ENCODE measurements at regions not wholly inside any gene's neighbourhood (a gene's known extent, or its start where the extent isn't known, plus 50 kb on each side); places are given as distances from the start of the nearest gene placed in this dataset.

DNA sequence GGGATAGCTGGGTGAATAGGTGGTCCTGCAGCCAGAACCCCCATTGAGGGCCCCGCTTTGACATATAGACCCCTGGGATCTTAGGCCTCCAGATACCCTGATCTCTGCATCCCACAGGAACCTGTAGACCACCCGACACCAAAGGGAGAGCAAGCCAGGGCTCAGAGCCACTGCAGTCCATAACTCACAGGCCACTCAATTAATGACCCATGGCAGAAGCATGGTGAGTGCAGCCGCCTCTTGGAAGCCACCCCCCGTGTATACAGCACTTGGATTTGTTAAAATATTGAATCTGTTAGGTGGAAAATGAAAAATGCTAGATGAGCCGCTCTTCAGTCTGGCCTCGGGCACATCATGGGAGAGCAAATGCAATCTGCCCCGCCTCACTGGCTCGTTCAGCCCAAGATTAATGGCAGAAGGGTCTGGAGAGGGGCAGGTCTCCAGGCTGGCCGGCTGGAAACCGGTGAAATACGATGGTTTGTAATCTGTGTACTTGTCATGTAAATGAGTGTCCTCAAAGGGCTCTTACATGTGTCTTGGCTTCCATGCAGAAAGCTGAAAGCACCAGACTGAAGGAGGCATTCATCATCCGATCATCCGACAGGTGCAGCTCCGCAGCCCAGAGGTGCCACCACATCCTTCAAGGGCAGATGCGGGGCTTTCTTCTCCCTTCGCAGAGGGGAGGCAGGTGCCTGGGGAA is 111.3 kb downstream of the OLFM1 start:
- Histone ChIP-seq H3K9me3 (ENCODE audit: low read length) (no peaks in the 10 kb centered on the region), H3K4me3 (ENCODE audit: low read length) (no peak overlapping the region), H3F3A (ENCODE audit: insufficient read depth, low read length, poor library complexity, severe bottlenecking) (no peaks in the 10 kb centered on the region)

DNA sequence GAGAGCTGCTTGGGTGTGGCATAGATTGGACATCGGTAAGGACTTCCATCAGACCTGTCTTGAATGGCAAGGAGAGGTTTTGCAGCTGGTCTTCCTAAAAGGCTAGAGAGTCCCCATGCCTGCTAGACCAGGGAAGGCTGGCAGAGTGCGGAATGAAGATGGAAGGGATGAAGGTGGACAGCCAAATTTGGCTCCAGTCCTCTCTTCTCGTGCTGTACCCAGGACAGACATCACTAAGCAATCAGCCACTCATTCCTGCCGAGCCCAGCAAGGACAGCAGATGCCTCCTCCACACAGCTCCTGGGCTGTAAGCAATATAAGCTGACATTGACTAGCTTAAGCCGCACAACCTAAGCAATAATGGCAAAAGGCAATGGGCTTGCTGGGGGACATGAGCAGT is 112.0 kb downstream of the OLFM1 start:
- no peak overlapping the region for H2AFZ ChIP-seq (ENCODE audit: low read depth, low read length)
- no peak overlapping the region for H3K4me3 ChIP-seq (ENCODE audit: low read length)
- H3K9me3 ChIP-seq (ENCODE audit: low read length), result no peaks in the 10 kb centered on the region
- no peaks in the 10 kb centered on the region for H3K79me2 ChIP-seq (replicated peaks; ENCODE audit: insufficient read depth, low read length)
- H4K20me1 ChIP-seq (ENCODE audit: insufficient read depth), result no peaks in the 10 kb centered on the region
- TF ChIP-seq EP300 (conservative IDR thresholded peaks at IDR 0.05; ENCODE audit: poor library complexity, severe bottlenecking) (no peak), EZH2 (IDR thresholded peaks at IDR 0.05; ENCODE audit: borderline replicate concordance, insufficient read depth, low read length, poor library complexity, severe bottlenecking) (no peak), SMC3 (conservative IDR thresholded peaks at IDR 0.05; ENCODE audit: poor library complexity) (no peak), POLR2AphosphoS5 (IDR thresholded peaks at IDR 0.05) (no peak), RAD21 (conservative IDR thresholded peaks at IDR 0.05) (no peak), TAF1 (IDR thresholded peaks at IDR 0.05; ENCODE audit: low read depth) (no peak), MXI1 (conservative IDR thresholded peaks at IDR 0.05; ENCODE audit: poor library complexity, severe bottlenecking) (no peak)
- TF ChIP-seq, protein P1, sequence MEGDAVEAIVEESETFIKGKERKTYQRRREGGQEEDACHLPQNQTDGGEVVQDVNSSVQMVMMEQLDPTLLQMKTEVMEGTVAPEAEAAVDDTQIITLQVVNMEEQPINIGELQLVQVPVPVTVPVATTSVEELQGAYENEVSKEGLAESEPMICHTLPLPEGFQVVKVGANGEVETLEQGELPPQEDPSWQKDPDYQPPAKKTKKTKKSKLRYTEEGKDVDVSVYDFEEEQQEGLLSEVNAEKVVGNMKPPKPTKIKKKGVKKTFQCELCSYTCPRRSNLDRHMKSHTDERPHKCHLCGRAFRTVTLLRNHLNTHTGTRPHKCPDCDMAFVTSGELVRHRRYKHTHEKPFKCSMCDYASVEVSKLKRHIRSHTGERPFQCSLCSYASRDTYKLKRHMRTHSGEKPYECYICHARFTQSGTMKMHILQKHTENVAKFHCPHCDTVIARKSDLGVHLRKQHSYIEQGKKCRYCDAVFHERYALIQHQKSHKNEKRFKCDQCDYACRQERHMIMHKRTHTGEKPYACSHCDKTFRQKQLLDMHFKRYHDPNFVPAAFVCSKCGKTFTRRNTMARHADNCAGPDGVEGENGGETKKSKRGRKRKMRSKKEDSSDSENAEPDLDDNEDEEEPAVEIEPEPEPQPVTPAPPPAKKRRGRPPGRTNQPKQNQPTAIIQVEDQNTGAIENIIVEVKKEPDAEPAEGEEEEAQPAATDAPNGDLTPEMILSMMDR (IDR thresholded peaks at IDR 0.05; ENCODE audit: poor library complexity, severe bottlenecking), result no peak
- TF ChIP-seq, protein P2, sequence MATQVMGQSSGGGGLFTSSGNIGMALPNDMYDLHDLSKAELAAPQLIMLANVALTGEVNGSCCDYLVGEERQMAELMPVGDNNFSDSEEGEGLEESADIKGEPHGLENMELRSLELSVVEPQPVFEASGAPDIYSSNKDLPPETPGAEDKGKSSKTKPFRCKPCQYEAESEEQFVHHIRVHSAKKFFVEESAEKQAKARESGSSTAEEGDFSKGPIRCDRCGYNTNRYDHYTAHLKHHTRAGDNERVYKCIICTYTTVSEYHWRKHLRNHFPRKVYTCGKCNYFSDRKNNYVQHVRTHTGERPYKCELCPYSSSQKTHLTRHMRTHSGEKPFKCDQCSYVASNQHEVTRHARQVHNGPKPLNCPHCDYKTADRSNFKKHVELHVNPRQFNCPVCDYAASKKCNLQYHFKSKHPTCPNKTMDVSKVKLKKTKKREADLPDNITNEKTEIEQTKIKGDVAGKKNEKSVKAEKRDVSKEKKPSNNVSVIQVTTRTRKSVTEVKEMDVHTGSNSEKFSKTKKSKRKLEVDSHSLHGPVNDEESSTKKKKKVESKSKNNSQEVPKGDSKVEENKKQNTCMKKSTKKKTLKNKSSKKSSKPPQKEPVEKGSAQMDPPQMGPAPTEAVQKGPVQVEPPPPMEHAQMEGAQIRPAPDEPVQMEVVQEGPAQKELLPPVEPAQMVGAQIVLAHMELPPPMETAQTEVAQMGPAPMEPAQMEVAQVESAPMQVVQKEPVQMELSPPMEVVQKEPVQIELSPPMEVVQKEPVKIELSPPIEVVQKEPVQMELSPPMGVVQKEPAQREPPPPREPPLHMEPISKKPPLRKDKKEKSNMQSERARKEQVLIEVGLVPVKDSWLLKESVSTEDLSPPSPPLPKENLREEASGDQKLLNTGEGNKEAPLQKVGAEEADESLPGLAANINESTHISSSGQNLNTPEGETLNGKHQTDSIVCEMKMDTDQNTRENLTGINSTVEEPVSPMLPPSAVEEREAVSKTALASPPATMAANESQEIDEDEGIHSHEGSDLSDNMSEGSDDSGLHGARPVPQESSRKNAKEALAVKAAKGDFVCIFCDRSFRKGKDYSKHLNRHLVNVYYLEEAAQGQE (IDR thresholded peaks at IDR 0.05; ENCODE audit: borderline replicate concordance), result no peak
- H3K9ac ChIP-seq (ENCODE audit: low read length), result no peak overlapping the region
- no peaks in the 10 kb centered on the region for H3K9me2 ChIP-seq (ENCODE audit: insufficient read depth, low read length)
- H3K27ac ChIP-seq (ENCODE audit: low read length), result no peak overlapping the region
- no peaks in the 10 kb centered on the region for H3F3A ChIP-seq (ENCODE audit: insufficient read depth, low read length, poor library complexity, severe bottlenecking)
- H3K27me3 ChIP-seq (ENCODE audit: insufficient read depth, low read depth, low read length), result no peaks in the 10 kb centered on the region
- no peak overlapping the region for H3K4me2 ChIP-seq (ENCODE audit: low read length)
- no peaks in the 10 kb centered on the region for H3K36me3 ChIP-seq (ENCODE audit: insufficient read depth, low read length)

More for the DNA sequence above, 111.3 kb downstream of the OLFM1 start:
- Histone ChIP-seq H3K36me3 (ENCODE audit: insufficient read depth, low read length) (no peaks in the 10 kb centered on the region), H3K9me2 (ENCODE audit: insufficient read depth, low read length) (no peaks in the 10 kb centered on the region), H4K20me1 (ENCODE audit: insufficient read depth) (no peaks in the 10 kb centered on the region), H3K27ac (ENCODE audit: low read length) (no peak overlapping the region), H3K4me2 (ENCODE audit: low read length) (no peak overlapping the region), H3K79me2 (replicated peaks; ENCODE audit: insufficient read depth, low read length) (no peaks in the 10 kb centered on the region), H3K9ac (ENCODE audit: low read length) (no peak overlapping the region), H2AFZ (ENCODE audit: low read depth, low read length) (no peak overlapping the region), H3K27me3 (ENCODE audit: insufficient read depth, low read depth, low read length) (no peaks in the 10 kb centered on the region)
- no peak for TF ChIP-seq POLR2AphosphoS5 (IDR thresholded peaks at IDR 0.05)
- no peak for TF ChIP-seq SMC3 (conservative IDR thresholded peaks at IDR 0.05; ENCODE audit: poor library complexity)
- no peak for TF ChIP-seq MXI1 (conservative IDR thresholded peaks at IDR 0.05; ENCODE audit: poor library complexity, severe bottlenecking)
- no peak for TF ChIP-seq EP300 (conservative IDR thresholded peaks at IDR 0.05; ENCODE audit: poor library complexity, severe bottlenecking)
- TF ChIP-seq EZH2 (IDR thresholded peaks at IDR 0.05; ENCODE audit: borderline replicate concordance, insufficient read depth, low read length, poor library complexity, severe bottlenecking), result no peak
- no peak for TF ChIP-seq RAD21 (conservative IDR thresholded peaks at IDR 0.05)
- TF ChIP-seq, protein P2 (IDR thresholded peaks at IDR 0.05; ENCODE audit: borderline replicate concordance), result no peak
- TF ChIP-seq, protein P1 (IDR thresholded peaks at IDR 0.05; ENCODE audit: poor library complexity, severe bottlenecking), result no peak
- no peak for TF ChIP-seq TAF1 (IDR thresholded peaks at IDR 0.05; ENCODE audit: low read depth)
